ENCODE measurements at regions not wholly inside any gene's neighbourhood (a gene's known extent, or its start where the extent isn't known, plus 50 kb on each side); places are given as distances from the start of the nearest gene placed in this dataset.

DNA sequence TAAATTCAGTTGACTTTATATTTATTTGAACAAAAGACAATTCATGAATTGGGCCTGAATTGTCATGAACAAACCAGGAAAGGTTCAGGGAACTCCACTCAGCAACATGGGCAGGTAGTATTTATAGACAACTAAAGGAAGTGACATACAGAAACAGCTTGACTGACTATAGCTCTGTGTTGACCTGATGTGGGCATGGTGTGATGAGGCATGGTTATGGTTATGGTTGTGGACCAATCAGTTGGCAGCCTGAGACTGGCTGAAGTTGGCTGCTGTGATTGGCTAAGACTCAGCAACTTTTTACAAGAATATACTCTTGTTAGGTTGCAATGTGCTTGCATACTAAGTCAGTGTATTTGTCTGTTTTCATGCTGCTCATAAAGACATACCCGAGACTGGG, 108.4 kb downstream of the HS3ST3B1 start:
- H3K4me3 ChIP-seq = no peak overlapping the region
- H4K20me1 ChIP-seq = no peaks in the 10 kb centered on the region
- H3K9ac ChIP-seq = no peak overlapping the region
- H3K4me2 ChIP-seq = 0 out of 2 replicates have a peak overlapping the region, but pooled peaks have one; percentile 25
- TF ChIP-seq Cebpa-rat (IDR thresholded peaks at IDR 0.05) = no peak
- H3K27me3 ChIP-seq = no peaks in the 10 kb centered on the region
- H3K27ac ChIP-seq = no peak overlapping the region
- H3K9me3 ChIP-seq = peaks cover 39% of the 10 kb centered on the region
- peaks cover 15% of the 10 kb centered on the region for H3K4me1 ChIP-seq
- H3K36me3 ChIP-seq = no peaks in the 10 kb centered on the region

DNA sequence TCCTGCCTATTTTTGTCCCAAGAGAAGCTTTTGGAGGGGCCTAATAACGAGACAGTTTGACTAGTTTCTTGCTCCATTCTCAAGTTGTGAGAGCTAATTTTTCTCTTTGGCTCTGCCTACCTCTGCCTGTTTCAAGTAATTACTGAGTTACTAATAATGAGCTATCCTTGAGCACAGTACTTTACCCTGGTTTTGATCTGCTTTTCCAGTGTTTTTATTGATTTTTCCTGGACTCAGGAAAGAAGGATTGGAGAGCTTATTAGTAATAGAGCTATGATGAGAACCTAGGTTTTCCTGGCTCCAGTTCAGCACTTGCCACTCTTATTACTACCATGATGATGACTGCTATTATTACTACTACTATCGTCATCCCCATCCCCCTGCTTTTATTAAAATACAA, 106.7 kb downstream of the HS3ST3B1 start:
- no peak overlapping the region for H3K9ac ChIP-seq
- no peak overlapping the region for H3K27ac ChIP-seq
- H3K36me3 ChIP-seq = no peaks in the 10 kb centered on the region
- H3K27me3 ChIP-seq = no peaks in the 10 kb centered on the region
- H3K4me2 ChIP-seq = no peak overlapping the region
- no peak overlapping the region for H3K4me3 ChIP-seq
- peaks cover 44% of the 10 kb centered on the region for H3K9me3 ChIP-seq
- no peaks in the 10 kb centered on the region for H4K20me1 ChIP-seq
- no peak for TF ChIP-seq Cebpa-rat (IDR thresholded peaks at IDR 0.05)
- H3K4me1 ChIP-seq = peaks cover 26% of the 10 kb centered on the region

DNA sequence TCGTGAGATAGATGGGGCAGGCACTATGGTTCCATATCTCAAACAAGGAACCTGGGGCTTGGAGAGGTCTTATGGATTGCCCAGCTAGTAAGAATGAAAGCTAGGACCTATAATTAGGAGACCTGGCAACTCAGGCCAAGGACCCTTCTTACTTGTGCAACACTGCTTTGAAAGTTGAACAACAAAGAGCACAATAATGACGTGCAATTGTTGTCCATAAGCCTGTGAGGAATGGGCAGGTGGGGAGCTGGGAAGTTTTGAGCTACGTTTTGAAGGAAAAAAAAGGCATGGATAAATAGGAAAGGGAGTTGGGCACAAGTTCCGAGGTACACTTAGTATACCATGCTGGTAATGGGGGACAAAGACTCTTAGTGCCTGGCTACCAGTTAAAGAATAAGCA, 104.3 kb downstream of the HS3ST3B1 start:
- Histone ChIP-seq H3K4me2 (peak overlapping the region; percentile 57), H3K27me3 (no peaks in the 10 kb centered on the region), H4K20me1 (no peaks in the 10 kb centered on the region), H3K36me3 (no peaks in the 10 kb centered on the region), H3K4me3 (no peak overlapping the region), H3K4me1 (peaks cover 26% of the 10 kb centered on the region), H3K27ac (no peak overlapping the region), H3K9ac (no peak overlapping the region), H3K9me3 (peaks cover 47% of the 10 kb centered on the region)
- no peak for TF ChIP-seq Cebpa-rat (IDR thresholded peaks at IDR 0.05)
